SKM-1 treated with dmso at 0.1 percent for 144 hours (cell line): ENCODE measurements at regions not wholly inside any gene's neighbourhood (a gene's known extent, or its start where the extent isn't known, plus 50 kb on each side); places are given as distances from the start of the nearest gene placed in this dataset.

ENCODE experiments used
- DNase-seq: peaks from one replicate; lab custom pipeline; 2025; ENCODE audit not compliant: unreplicated experiment; lab: John Stamatoyannopoulos, UW

- no peak for DNase-seq
These were observed 51.2 kb upstream of the INHBA start for GRCh38 chr7:41754046-41754445.
